ENCODE measurements at regions not wholly inside any gene's neighbourhood (a gene's known extent, or its start where the extent isn't known, plus 50 kb on each side); places are given as distances from the start of the nearest gene placed in this dataset.
"Not testable (repeated sequence)": the region's sequence is repeated elsewhere in the genome, so short reads cannot be mapped to it uniquely, and the experiment has no call there.

- not testable (repeated sequence) for TF ChIP-seq BHLHE40 (IDR thresholded peaks at IDR 0.05; ENCODE audit: borderline replicate concordance); TARDBP (IDR thresholded peaks at IDR 0.05); NFRKB (IDR thresholded peaks at IDR 0.05)
- TF ChIP-seq, protein P1, sequence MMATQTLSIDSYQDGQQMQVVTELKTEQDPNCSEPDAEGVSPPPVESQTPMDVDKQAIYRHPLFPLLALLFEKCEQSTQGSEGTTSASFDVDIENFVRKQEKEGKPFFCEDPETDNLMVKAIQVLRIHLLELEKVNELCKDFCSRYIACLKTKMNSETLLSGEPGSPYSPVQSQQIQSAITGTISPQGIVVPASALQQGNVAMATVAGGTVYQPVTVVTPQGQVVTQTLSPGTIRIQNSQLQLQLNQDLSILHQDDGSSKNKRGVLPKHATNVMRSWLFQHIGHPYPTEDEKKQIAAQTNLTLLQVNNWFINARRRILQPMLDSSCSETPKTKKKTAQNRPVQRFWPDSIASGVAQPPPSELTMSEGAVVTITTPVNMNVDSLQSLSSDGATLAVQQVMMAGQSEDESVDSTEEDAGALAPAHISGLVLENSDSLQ (IDR thresholded peaks at IDR 0.05): not testable (repeated sequence)
Observed at GRCh38 chrX:109144173-109144572, 337.7 kb downstream of the GUCY2F start.
